ENCODE measurements at regions not wholly inside any gene's neighbourhood (a gene's known extent, or its start where the extent isn't known, plus 50 kb on each side); places are given as distances from the start of the nearest gene placed in this dataset.

- Histone ChIP-seq H3K4me3 (ENCODE audit: insufficient read depth, low read depth, low read length) (no peak overlapping the region), H3K4me2 (ENCODE audit: low read depth, low read length) (no peak overlapping the region), H2BK20ac (ENCODE audit: low read depth, low read length) (no peak overlapping the region), H3K56ac (ENCODE audit: extremely low read depth, insufficient read depth, low read length) (no peak overlapping the region), H4K8ac (ENCODE audit: low read depth in 2 of 2, low read length in 2 of 2) (no peak overlapping the region), H3K27ac (ENCODE audit: insufficient read depth, low read length) (no peak overlapping the region), H3K36me3 (ENCODE audit: control insufficient read depth, insufficient read depth, low read length) (no peaks in the 10 kb centered on the region), H2BK5ac (ENCODE audit: low read depth, low read length, poor library complexity, severe bottlenecking) (no peak overlapping the region), H3K4ac (ENCODE audit: low read depth, low read length) (no peak overlapping the region), H2AK9ac (replicated peaks; ENCODE audit: low read depth, low read length, poor library complexity) (no peak overlapping the region), H2AFZ (replicated peaks; ENCODE audit: low read length, poor library complexity) (no peak overlapping the region), H3K4me1 (ENCODE audit: control insufficient read depth, insufficient read depth, low read length) (no peaks in the 10 kb centered on the region), H3K18ac (ENCODE audit: low read depth, low read length) (no peak overlapping the region), H3K9me3 (ENCODE audit: control insufficient read depth, insufficient read depth, low read length) (peaks cover 28% of the 10 kb centered on the region), H2AK5ac (ENCODE audit: low read depth, low read length) (no peak overlapping the region), H3K79me1 (ENCODE audit: low read depth in 1 of 2, low read length in 2 of 2) (no peaks in the 10 kb centered on the region), H3K14ac (replicated peaks; ENCODE audit: low read depth, low read length) (no peak overlapping the region), H2BK15ac (ENCODE audit: low read depth, low read length) (no peak overlapping the region), H3K9ac (ENCODE audit: low read depth, low read length) (no peak overlapping the region), H3K27me3 (ENCODE audit: control insufficient read depth, insufficient read depth, low read length) (no peaks in the 10 kb centered on the region), H4K5ac (ENCODE audit: low read depth, low read length) (no peak overlapping the region), H2BK120ac (ENCODE audit: low read depth, low read length) (no peak overlapping the region), H4K91ac (ENCODE audit: insufficient read depth, low read depth, low read length) (no peak overlapping the region), H3K23ac (ENCODE audit: low read depth, low read length) (no peak overlapping the region), H3K9me1 (ENCODE audit: insufficient read depth, low read length) (no peaks in the 10 kb centered on the region), H4K20me1 (ENCODE audit: insufficient read depth, low read length) (no peaks in the 10 kb centered on the region)
- ATAC-seq (ENCODE audit: low read depth) (no peak), DNase-seq (no peak)
- ChIA-PET CTCF (no interaction called here), POLR2A (ENCODE audit: unreplicated experiment) (no interaction called here)
- TF ChIP-seq CHD1 (IDR thresholded peaks at IDR 0.05; ENCODE audit: low read depth, low read length) (no peak), FOS (IDR thresholded peaks at IDR 0.05; ENCODE audit: low read depth, low read length) (no peak), RFX5 (IDR thresholded peaks at IDR 0.05; ENCODE audit: low read depth, low read length) (no peak), CEBPB (IDR thresholded peaks at IDR 0.05; ENCODE audit: low read depth, low read length) (no peak), CTCF (conservative IDR thresholded peaks at IDR 0.05; ENCODE audit: low read depth, low read length) (no peak), MXI1 (IDR thresholded peaks at IDR 0.05; ENCODE audit: borderline replicate concordance, low read depth, low read length) (no peak), BHLHE40 (IDR thresholded peaks at IDR 0.05; ENCODE audit: low read depth, low read length) (no peak), RAD21 (IDR thresholded peaks at IDR 0.05; ENCODE audit: low read length) (no peak), MAFK (IDR thresholded peaks at IDR 0.05; ENCODE audit: low read depth, low read length) (no peak)
- dilution Hi-C loops (cut with HindIII; ENCODE audit: low sequenced_read_pairs, unreplicated experiment), result no loop called here
- in situ Hi-C loops (cut with MboI; ENCODE audit: low sequenced_read_pairs), result no loop called here
- intact Hi-C loops (cut with micrococcal nuclease), result no loop called here
- no TSS peak for BruUV-seq (replicated peaks)
Measured at GRCh38 chr5:155308289-155308688, 294.7 kb downstream of the KIF4B start.
